ENCODE measurements at regions not wholly inside any gene's neighbourhood (a gene's known extent, or its start where the extent isn't known, plus 50 kb on each side); places are given as distances from the start of the nearest gene placed in this dataset.
"Not testable (repeated sequence)": the region's sequence is repeated elsewhere in the genome, so short reads cannot be mapped to it uniquely, and the experiment has no call there.

GRCh38 chr15:21112271-21113053 lies 246.3 kb upstream of the POTEB2 start:
- not testable (repeated sequence) for TF ChIP-seq CTCF, POLR2A (IDR thresholded peaks at IDR 0.05)

Measured in heart left ventricle (tissue), 13 donors.